GM18867 (cell line): ENCODE measurements at regions not wholly inside any gene's neighbourhood (a gene's known extent, or its start where the extent isn't known, plus 50 kb on each side); places are given as distances from the start of the nearest gene placed in this dataset.
"Not testable (repeated sequence)": the region's sequence is repeated elsewhere in the genome, so short reads cannot be mapped to it uniquely, and the experiment has no call there.

Source experiments
- ATAC-seq: cut with Tn5 transposase; IDR thresholded peaks from one replicate; pipeline ENCODE4 v1.9.1; 2021; ENCODE audit warnings: mild to moderate bottlenecking, moderate library complexity; ENCODE audit not compliant: unreplicated experiment

GRCh38 chr6:147954938-147955337 lies 387.7 kb upstream of the SASH1 start:
- no peak for ATAC-seq

- ATAC-seq: no peak
Measured at GRCh38 chr6:147958683-147959082, 384.0 kb upstream of the SASH1 start.

- ATAC-seq: no peak
Measured at GRCh38 chr6:147961481-147962141, 381.0 kb upstream of the SASH1 start.

- not testable (repeated sequence) for ATAC-seq
Measured at GRCh38 chr6:147965448-147965847, 377.2 kb upstream of the SASH1 start.

GRCh38 chr6:147970970-147971369 lies 371.7 kb upstream of the SASH1 start:
- no peak for ATAC-seq

- ATAC-seq: no peak
Measured at GRCh38 chr6:147972448-147972847, 370.2 kb upstream of the SASH1 start.

- no peak for ATAC-seq
Measured at GRCh38 chr6:147973806-147974205, 368.8 kb upstream of the SASH1 start.

GRCh38 chr6:147974376-147974775 lies 368.3 kb upstream of the SASH1 start:
- no peak for ATAC-seq

GRCh38 chr6:147977851-147978465 lies 364.7 kb upstream of the SASH1 start:
- no peak for ATAC-seq

GRCh38 chr6:147979966-147980365 lies 362.7 kb upstream of the SASH1 start:
- ATAC-seq: no peak

- no peak for ATAC-seq
Measured at GRCh38 chr6:147983581-147984366, 358.9 kb upstream of the SASH1 start.

- no peak for ATAC-seq
Measured at GRCh38 chr6:147986846-147987245, 355.8 kb upstream of the SASH1 start.

- no peak for ATAC-seq
Measured at GRCh38 chr6:147990159-147990558, 352.5 kb upstream of the SASH1 start.

GRCh38 chr6:147991961-147992360 lies 350.7 kb upstream of the SASH1 start:
- ATAC-seq: no peak

- no peak for ATAC-seq
Measured at GRCh38 chr6:147999001-147999540, 343.6 kb upstream of the SASH1 start.

- ATAC-seq: no peak
Measured at GRCh38 chr6:148001844-148002642, 340.6 kb upstream of the SASH1 start.

GRCh38 chr6:148004651-148005050 lies 338.0 kb upstream of the SASH1 start:
- ATAC-seq: no peak

- ATAC-seq: no peak
Measured at GRCh38 chr6:148005806-148006205, 336.8 kb upstream of the SASH1 start.

GRCh38 chr6:148010516-148010915 lies 332.1 kb upstream of the SASH1 start:
- not testable (repeated sequence) for ATAC-seq

GRCh38 chr6:148016013-148016412 lies 326.6 kb upstream of the SASH1 start:
- ATAC-seq: no peak

- ATAC-seq: no peak
Measured at GRCh38 chr6:148021165-148021564, 321.5 kb upstream of the SASH1 start.
